HG03571 (cell line): ENCODE measurements at regions not wholly inside any gene's neighbourhood (a gene's known extent, or its start where the extent isn't known, plus 50 kb on each side); places are given as distances from the start of the nearest gene placed in this dataset.

Experiments
- ATAC-seq: cut with Tn5 transposase; IDR thresholded peaks from one replicate; pipeline ENCODE4 v1.9.1; 2021; ENCODE audit not compliant: unreplicated experiment

DNA sequence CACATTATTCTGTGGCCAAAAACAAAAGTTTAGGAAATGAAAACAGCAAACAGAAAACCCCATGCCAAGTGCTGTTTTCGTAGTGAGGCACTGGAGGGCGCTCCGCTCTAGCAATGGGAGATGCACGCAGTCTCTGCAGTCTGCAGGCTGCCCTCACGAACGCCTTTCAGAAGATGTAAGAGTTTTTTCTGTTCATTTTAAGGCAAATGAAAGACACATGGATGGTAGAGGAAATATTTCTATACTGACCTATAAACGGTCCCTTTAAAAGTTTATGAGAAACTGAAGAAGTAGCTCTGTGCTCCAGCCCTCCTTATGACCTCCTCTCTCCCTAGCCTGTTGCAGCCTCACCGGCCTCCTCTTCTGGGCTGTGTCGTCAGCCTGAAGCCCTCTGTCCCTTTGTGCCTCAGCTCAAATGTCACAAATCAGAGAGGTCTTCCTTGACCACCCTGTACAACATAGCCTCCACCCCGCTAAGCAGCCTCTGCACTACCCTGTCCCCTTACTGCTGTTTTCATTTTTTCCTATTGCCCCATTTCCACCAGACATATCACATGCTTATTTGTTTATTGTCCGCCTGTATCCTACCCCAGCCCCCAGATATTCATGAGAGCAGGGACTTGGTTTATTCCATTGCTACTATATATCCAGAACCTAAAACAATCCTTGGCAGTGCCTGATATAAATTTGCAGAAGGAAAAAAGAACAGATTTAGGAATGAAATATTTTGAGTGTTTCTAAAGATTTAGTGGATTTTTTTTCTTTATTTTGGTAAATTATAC lies 116.4 kb downstream of the TM9SF2 start:
- ATAC-seq, result no peak

DNA sequence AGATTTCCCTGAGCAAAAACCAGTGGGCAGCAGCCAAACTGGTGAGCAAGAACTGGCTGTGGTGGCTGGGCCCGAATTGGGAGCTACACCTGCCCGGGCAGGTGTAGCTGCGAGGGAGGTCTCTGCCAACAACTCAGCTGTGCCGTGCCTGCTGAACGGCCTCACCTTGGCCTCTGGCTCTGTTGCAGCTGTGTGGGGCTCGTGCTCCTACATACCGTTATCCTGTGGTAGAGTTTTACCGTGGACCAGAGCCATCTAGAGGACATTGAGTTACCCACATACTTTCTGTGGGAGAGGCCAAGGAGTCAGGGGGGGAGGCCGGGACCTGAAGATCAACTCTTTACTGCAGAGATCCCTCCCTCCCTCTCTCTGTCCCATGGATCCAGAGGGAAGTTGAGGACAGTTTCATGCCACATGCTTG lies 113.2 kb downstream of the TM9SF2 start:
- ATAC-seq, result peak; percentile 46
